Esophagus (tissue), 2 donors: ENCODE measurements at regions not wholly inside any gene's neighbourhood (a gene's known extent, or its start where the extent isn't known, plus 50 kb on each side); places are given as distances from the start of the nearest gene placed in this dataset.

Source experiments
- H3K27ac ChIP-seq, 2 donors: one replicate each; pipeline ENCODE4 v1.5.1; 2013; ENCODE audit warnings: low read depth in 2 of 2, mild to moderate bottlenecking in 2 of 2, inconsistent platforms in 1 of 2, low read length in 1 of 2, moderate library complexity in 1 of 2
- H3K27me3 ChIP-seq, 2 donors: one replicate each; pipeline ENCODE4 v1.6.1; 2013; ENCODE audit warnings: low read length in 2 of 2, control low read depth in 1 of 2, mild to moderate bottlenecking in 1 of 2; ENCODE audit not compliant: insufficient read depth in 2 of 2, control insufficient read depth in 1 of 2
- H3K36me3 ChIP-seq, 2 donors: one replicate each; pipeline ENCODE4 v1.6.1; 2013; ENCODE audit warnings: low read length in 1 of 2; ENCODE audit not compliant: control insufficient read depth in 2 of 2, insufficient read depth in 2 of 2
- H3K4me1 ChIP-seq, 2 donors: one replicate each; pipeline ENCODE4 v1.6.1; 2013; ENCODE audit warnings: low read length in 1 of 2; ENCODE audit not compliant: control insufficient read depth in 2 of 2, insufficient read depth in 2 of 2
- H3K4me3 ChIP-seq, 2 donors: one replicate each; pipeline ENCODE4 v1.5.1; 2013; ENCODE audit warnings: low read length in 2 of 2, mild to moderate bottlenecking in 2 of 2, low read depth in 1 of 2, moderate library complexity in 1 of 2
- H3K9me3 ChIP-seq, 2 donors: one replicate each; pipeline ENCODE4 v1.6.1; 2013; ENCODE audit warnings: mild to moderate bottlenecking in 2 of 2, low read depth in 1 of 2, low read length in 1 of 2, moderate library complexity in 1 of 2; ENCODE audit not compliant: control insufficient read depth in 2 of 2, insufficient read depth in 1 of 2
- WGBS, 2 donors: extraction: QIAGEN DNeasy Blood & Tissue Kit; methylation state at CpG; one replicate each; pipeline ENCODE4 v1.1.7; 2013; 5-methylcytosine and 5-hydroxymethylcytosine counted together
- donor health status: healthy with polysubstance abuse.
- donor health status: Bipolar disorder and iron deficiency.

GRCh38 chr2:13604951-13605661, 888.4 kb downstream of the TRIB2 start:
- no peaks in the 10 kb centered on the region for H3K4me1 ChIP-seq
- H3K27me3 ChIP-seq: no peaks in the 10 kb centered on the region
- no peaks in the 10 kb centered on the region for H3K36me3 ChIP-seq
- no peak overlapping the region for H3K27ac ChIP-seq
- H3K4me3 ChIP-seq: no peak overlapping the region
- WGBS, 2 donors: 85% methylated on average over 9 of the region's 9 CpGs
- no peaks in the 10 kb centered on the region for H3K9me3 ChIP-seq

- H3K9me3 ChIP-seq: no peaks in the 10 kb centered on the region
- H3K27me3 ChIP-seq: no peaks in the 10 kb centered on the region
- H3K4me3 ChIP-seq: no peak overlapping the region
- no peaks in the 10 kb centered on the region for H3K4me1 ChIP-seq
- H3K36me3 ChIP-seq: no peaks in the 10 kb centered on the region
- WGBS, 2 donors: 57 to 61% methylated on average over 2 of the region's 2 CpGs
- no peak overlapping the region for H3K27ac ChIP-seq
These were observed 890.4 kb downstream of the TRIB2 start for GRCh38 chr2:13607139-13607538.

GRCh38 chr2:13611939-13612338, 895.2 kb downstream of the TRIB2 start:
- Histone ChIP-seq H3K4me1 (no peaks in the 10 kb centered on the region), H3K27ac (no peak overlapping the region), H3K4me3 (no peak overlapping the region), H3K36me3 (no peaks in the 10 kb centered on the region), H3K27me3 (no peaks in the 10 kb centered on the region), H3K9me3 (no peaks in the 10 kb centered on the region)
- WGBS, 2 donors: 0 to 6% methylated on average over 1 of the region's 1 CpG

GRCh38 chr2:13616059-13616458, 899.3 kb downstream of the TRIB2 start:
- H3K4me3 ChIP-seq: no peak overlapping the region
- WGBS, 2 donors: 90 to 93% methylated on average over 15 of the region's 15 CpGs
- no peak overlapping the region for H3K27ac ChIP-seq
- H3K9me3 ChIP-seq: no peaks in the 10 kb centered on the region
- no peaks in the 10 kb centered on the region for H3K36me3 ChIP-seq
- no peaks in the 10 kb centered on the region for H3K27me3 ChIP-seq
- no peaks in the 10 kb centered on the region for H3K4me1 ChIP-seq

GRCh38 chr2:13616616-13617015, 899.9 kb downstream of the TRIB2 start:
- Histone ChIP-seq H3K27me3 (no peaks in the 10 kb centered on the region), H3K9me3 (no peaks in the 10 kb centered on the region), H3K27ac (no peak overlapping the region), H3K4me1 (no peaks in the 10 kb centered on the region), H3K36me3 (no peaks in the 10 kb centered on the region), H3K4me3 (no peak overlapping the region)
- 83 to 84% methylated on average over 5 of the region's 5 CpGs for WGBS, 2 donors

GRCh38 chr2:13628122-13628521, 911.4 kb downstream of the TRIB2 start:
- WGBS, 2 donors: 73 to 74% methylated on average over 1 of the region's 1 CpG
- no peaks in the 10 kb centered on the region for H3K9me3 ChIP-seq
- H3K4me1 ChIP-seq: no peaks in the 10 kb centered on the region
- H3K27ac ChIP-seq: no peak overlapping the region
- H3K4me3 ChIP-seq: no peak overlapping the region
- no peaks in the 10 kb centered on the region for H3K36me3 ChIP-seq
- no peaks in the 10 kb centered on the region for H3K27me3 ChIP-seq

- H3K36me3 ChIP-seq: no peaks in the 10 kb centered on the region
- no peak overlapping the region for H3K27ac ChIP-seq
- H3K4me1 ChIP-seq: no peaks in the 10 kb centered on the region
- 45 to 53% methylated on average over 2 of the region's 2 CpGs for WGBS, 2 donors
- H3K27me3 ChIP-seq: no peaks in the 10 kb centered on the region
- H3K9me3 ChIP-seq: peaks cover 0 to 2% of the 10 kb centered on the region in 2 donors
- no peak overlapping the region for H3K4me3 ChIP-seq
These were observed 921.4 kb downstream of the TRIB2 start for GRCh38 chr2:13638181-13638580.

- Histone ChIP-seq H3K27ac (no peak overlapping the region), H3K36me3 (no peaks in the 10 kb centered on the region), H3K27me3 (no peaks in the 10 kb centered on the region), H3K4me3 (no peak overlapping the region), H3K4me1 (no peaks in the 10 kb centered on the region), H3K9me3 (peaks cover 0 to 2% of the 10 kb centered on the region in 2 donors)
- 85 to 90% methylated on average over 1 of the region's 1 CpG for WGBS, 2 donors
These were observed 933.2 kb downstream of the TRIB2 start for GRCh38 chr2:13649918-13650317.

GRCh38 chr2:13650586-13651180, 933.9 kb downstream of the TRIB2 start:
- Histone ChIP-seq H3K4me3 (no peak overlapping the region), H3K4me1 (no peaks in the 10 kb centered on the region), H3K27me3 (no peaks in the 10 kb centered on the region), H3K36me3 (no peaks in the 10 kb centered on the region), H3K9me3 (peaks cover 0 to 2% of the 10 kb centered on the region in 2 donors), H3K27ac (no peak overlapping the region)
- 56 to 60% methylated on average over 3 of the region's 3 CpGs for WGBS, 2 donors

GRCh38 chr2:13651684-13652131, 935.0 kb downstream of the TRIB2 start:
- H3K4me1 ChIP-seq: no peaks in the 10 kb centered on the region
- H3K27ac ChIP-seq: no peak overlapping the region
- H3K27me3 ChIP-seq: no peaks in the 10 kb centered on the region
- H3K36me3 ChIP-seq: no peaks in the 10 kb centered on the region
- no peak overlapping the region for H3K4me3 ChIP-seq
- H3K9me3 ChIP-seq: peaks cover 0 to 2% of the 10 kb centered on the region in 2 donors
